GM10248 (cell line): ENCODE measurements at regions not wholly inside any gene's neighbourhood (a gene's known extent, or its start where the extent isn't known, plus 50 kb on each side); places are given as distances from the start of the nearest gene placed in this dataset.

Experiments
- CTCF ChIA-PET: fragments of 300-600 bp; sonication (Branson Sonifier 250); formaldehyde crosslinking; extraction: SDS; loops from one replicate; lab custom pipeline; 2021; ENCODE audit warnings: antibody characterized with exemption; lab: Yijun Ruan, JAX
- POLR2A ChIA-PET: fragments of 350-650 bp; sonication (Branson Sonifier 250); formaldehyde crosslinking; extraction: SDS; loops from one replicate; lab custom pipeline; 2020; ENCODE audit warnings: antibody characterized with exemption; lab: Yijun Ruan, JAX
- DNase-seq: peaks from one replicate; pipeline ENCODE4 v3.0.0; 2012; ENCODE audit errors: extremely low spot score
- CTCF ChIP-seq: IDR thresholded peaks from 2 replicates; pipeline ENCODE4 v1.5.1; 2012; ENCODE audit warnings: mild to moderate bottlenecking, low read depth; ENCODE audit errors: extremely low read depth, missing control alignments, control extremely low read depth

DNA sequence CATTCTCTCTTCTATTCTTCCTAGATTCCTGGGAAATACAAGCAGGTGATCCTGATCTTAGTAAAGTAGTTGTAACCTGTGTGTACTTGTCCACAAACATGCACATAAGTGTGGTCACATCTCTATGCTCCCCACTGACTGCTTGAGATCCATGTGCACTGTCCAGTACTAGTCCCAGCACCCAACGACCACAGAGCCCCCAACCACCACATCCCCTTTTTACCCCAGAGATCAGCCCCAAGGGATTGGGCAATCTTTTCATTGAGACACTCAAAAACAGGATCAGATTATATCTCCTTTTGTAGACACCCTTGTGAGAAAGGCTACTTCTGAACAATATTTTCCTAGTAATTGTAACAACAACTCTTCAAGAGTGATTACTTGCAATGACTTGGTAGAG lies 240.6 kb downstream of the ACTL7B start:
- POLR2A ChIA-PET: no interaction called here
- DNase-seq: no peak
- CTCF ChIA-PET: no interaction called here

GRCh38 chr9:108612513-108612912 lies 243.3 kb downstream of the ACTL7B start:
- no peak for TF ChIP-seq CTCF
- CTCF ChIA-PET: no interaction called here
- DNase-seq: no peak
- POLR2A ChIA-PET: no interaction called here

More for the DNA sequence above, 240.6 kb downstream of the ACTL7B start:
- TF ChIP-seq CTCF: no peak

DNA sequence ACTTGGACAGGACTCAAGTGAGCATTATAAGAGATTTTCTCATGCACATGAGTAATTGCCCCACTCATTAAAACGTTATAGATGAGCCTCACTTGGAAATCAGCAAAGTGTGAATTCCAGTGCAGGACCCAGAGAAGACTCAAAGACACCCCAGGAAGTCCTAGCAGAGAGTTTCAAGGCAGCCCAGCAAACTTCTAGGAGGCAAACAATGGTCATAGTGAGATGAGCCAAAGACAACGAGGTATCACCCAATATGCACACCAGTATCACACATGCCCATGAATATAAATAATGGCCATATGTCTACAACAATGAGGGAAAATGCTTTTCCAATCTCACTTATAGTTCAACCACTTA lies 245.9 kb downstream of the ACTL7B start:
- TF ChIP-seq CTCF: no peak
- DNase-seq: no peak
- CTCF ChIA-PET: no interaction called here
- POLR2A ChIA-PET: no interaction called here

- POLR2A ChIA-PET: no interaction called here
- no peak for TF ChIP-seq CTCF
- CTCF ChIA-PET: no interaction called here
- no peak for DNase-seq
Measured at GRCh38 chr9:108609227-108609896, 246.4 kb downstream of the ACTL7B start.

DNA sequence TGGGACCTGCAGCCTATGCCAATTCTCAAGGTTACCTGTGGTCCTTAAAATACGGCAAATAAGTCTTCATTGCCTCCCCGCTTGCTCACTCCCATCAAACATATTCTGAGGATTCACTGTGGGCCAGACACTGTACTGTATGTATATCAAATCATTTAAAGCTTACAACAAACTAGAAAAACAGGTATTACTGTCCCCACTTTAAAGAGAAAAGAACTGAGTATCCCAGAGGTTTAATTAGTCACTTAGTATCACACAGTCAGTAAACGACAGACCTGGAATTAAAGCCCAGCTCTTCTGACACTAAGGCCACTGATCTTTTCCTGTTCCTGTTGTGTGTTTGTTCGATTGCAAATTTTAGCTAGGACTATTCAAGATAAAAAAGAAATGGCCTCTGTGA lies 248.2 kb downstream of the ACTL7B start:
- TF ChIP-seq CTCF: no peak
- ChIA-PET CTCF (no interaction called here), POLR2A (no interaction called here)
- DNase-seq: no peak

- no peak for TF ChIP-seq CTCF
- DNase-seq: no peak
- POLR2A ChIA-PET: no interaction called here
- CTCF ChIA-PET: no interaction called here
Measured at GRCh38 chr9:108606401-108606800, 249.4 kb downstream of the ACTL7B start.
